Suprapubic skin (tissue), 4 donors: ENCODE measurements at regions not wholly inside any gene's neighbourhood (a gene's known extent, or its start where the extent isn't known, plus 50 kb on each side); places are given as distances from the start of the nearest gene placed in this dataset.

ENCODE experiments used
- DNase-seq, 2 donors: peaks; one replicate each; pipeline ENCODE4 v3.0.0-alpha.2; 2019; ENCODE audit warnings: low spot score in 2 of 2
- H3K27ac ChIP-seq: fragments of 200-600 bp; sonication (generic); one replicate; pipeline ENCODE4 v1.5.1; 2019
- H3K27me3 ChIP-seq: fragments of 200-600 bp; sonication (generic); one replicate; pipeline ENCODE4 v1.5.1; 2019
- H3K36me3 ChIP-seq: fragments of 200-600 bp; sonication (generic); one replicate; pipeline ENCODE4 v1.5.1; 2019
- H3K4me1 ChIP-seq: fragments of 200-600 bp; sonication (generic); one replicate; pipeline ENCODE4 v1.5.1; 2019
- H3K4me3 ChIP-seq: fragments of 200-600 bp; sonication (generic); one replicate; pipeline ENCODE4 v1.5.1; 2019; ENCODE audit warnings: mild to moderate bottlenecking
- H3K9me3 ChIP-seq: fragments of 200-600 bp; sonication (generic); one replicate; pipeline ENCODE4 v1.5.1; 2019
- EP300 ChIP-seq: sonication (generic); formaldehyde crosslinking; IDR thresholded peaks from one replicate; pipeline ENCODE4 v1.6.1; 2017; ENCODE audit warnings: antibody characterized with exemption
- POLR2A ChIP-seq, 2 donors: fragments of 450-650 bp; IDR thresholded peaks; one replicate each; pipeline ENCODE4 v1.6.1; 2017; ENCODE audit warnings: antibody characterized with exemption in 2 of 2, mild to moderate bottlenecking in 2 of 2, moderate library complexity in 2 of 2
- POLR2AphosphoS5 ChIP-seq, 3 donors: sonication (generic); formaldehyde crosslinking; IDR thresholded peaks; one replicate each; pipeline ENCODE4 v1.6.1; 2017; ENCODE audit warnings: antibody characterized with exemption in 3 of 3
- WGBS: methylation state at CpG from one replicate; pipeline ENCODE4 v1.1.5; 2018; 5-methylcytosine and 5-hydroxymethylcytosine counted together
- TF ChIP-seq, protein P1 (sequence below), 2 donors: fragments of 200-600 bp in 1 of 2; fragments of 450-650 bp in 1 of 2; sonication (generic) in 1 of 2; IDR thresholded peaks; one replicate each; pipeline ENCODE4 v1.5.1; 2016 to 2019; ENCODE audit warnings: antibody characterized with exemption in 2 of 2, mild to moderate bottlenecking in 1 of 2, moderate library complexity in 1 of 2

- Histone ChIP-seq H3K27me3 (no peaks in the 10 kb centered on the region), H3K27ac (no peak overlapping the region), H3K9me3 (no peaks in the 10 kb centered on the region), H3K4me3 (no peak overlapping the region), H3K36me3 (no peaks in the 10 kb centered on the region), H3K4me1 (peaks cover 14% of the 10 kb centered on the region)
- TF ChIP-seq EP300 (no peak), POLR2AphosphoS5 (IDR thresholded peaks at IDR 0.05) (no peak), POLR2A (IDR thresholded peaks at IDR 0.05) (no peak)
- TF ChIP-seq, protein P1, sequence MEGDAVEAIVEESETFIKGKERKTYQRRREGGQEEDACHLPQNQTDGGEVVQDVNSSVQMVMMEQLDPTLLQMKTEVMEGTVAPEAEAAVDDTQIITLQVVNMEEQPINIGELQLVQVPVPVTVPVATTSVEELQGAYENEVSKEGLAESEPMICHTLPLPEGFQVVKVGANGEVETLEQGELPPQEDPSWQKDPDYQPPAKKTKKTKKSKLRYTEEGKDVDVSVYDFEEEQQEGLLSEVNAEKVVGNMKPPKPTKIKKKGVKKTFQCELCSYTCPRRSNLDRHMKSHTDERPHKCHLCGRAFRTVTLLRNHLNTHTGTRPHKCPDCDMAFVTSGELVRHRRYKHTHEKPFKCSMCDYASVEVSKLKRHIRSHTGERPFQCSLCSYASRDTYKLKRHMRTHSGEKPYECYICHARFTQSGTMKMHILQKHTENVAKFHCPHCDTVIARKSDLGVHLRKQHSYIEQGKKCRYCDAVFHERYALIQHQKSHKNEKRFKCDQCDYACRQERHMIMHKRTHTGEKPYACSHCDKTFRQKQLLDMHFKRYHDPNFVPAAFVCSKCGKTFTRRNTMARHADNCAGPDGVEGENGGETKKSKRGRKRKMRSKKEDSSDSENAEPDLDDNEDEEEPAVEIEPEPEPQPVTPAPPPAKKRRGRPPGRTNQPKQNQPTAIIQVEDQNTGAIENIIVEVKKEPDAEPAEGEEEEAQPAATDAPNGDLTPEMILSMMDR (IDR thresholded peaks at IDR 0.05) = no peak
- 91% methylated on average over 3 of the region's 3 CpGs for WGBS
- DNase-seq = no peak
Observed at GRCh38 chr3:174444391-174444790, 414.7 kb upstream of the NAALADL2 start.

- H3K9me3 ChIP-seq = peaks cover 4% of the 10 kb centered on the region
- no peak overlapping the region for H3K4me3 ChIP-seq
- no peaks in the 10 kb centered on the region for H3K36me3 ChIP-seq
- no peaks in the 10 kb centered on the region for H3K27me3 ChIP-seq
- 96% methylated on average over 5 of the region's 5 CpGs for WGBS
- no peak overlapping the region for H3K27ac ChIP-seq
- H3K4me1 ChIP-seq = no peaks in the 10 kb centered on the region
- TF ChIP-seq EP300 = no peak
- TF ChIP-seq, protein P1 (IDR thresholded peaks at IDR 0.05) = no peak
- no peak for TF ChIP-seq POLR2AphosphoS5 (IDR thresholded peaks at IDR 0.05)
- no peak for TF ChIP-seq POLR2A (IDR thresholded peaks at IDR 0.05)
- DNase-seq = no peak
Observed at GRCh38 chr3:174457758-174458157, 401.4 kb upstream of the NAALADL2 start.

DNA sequence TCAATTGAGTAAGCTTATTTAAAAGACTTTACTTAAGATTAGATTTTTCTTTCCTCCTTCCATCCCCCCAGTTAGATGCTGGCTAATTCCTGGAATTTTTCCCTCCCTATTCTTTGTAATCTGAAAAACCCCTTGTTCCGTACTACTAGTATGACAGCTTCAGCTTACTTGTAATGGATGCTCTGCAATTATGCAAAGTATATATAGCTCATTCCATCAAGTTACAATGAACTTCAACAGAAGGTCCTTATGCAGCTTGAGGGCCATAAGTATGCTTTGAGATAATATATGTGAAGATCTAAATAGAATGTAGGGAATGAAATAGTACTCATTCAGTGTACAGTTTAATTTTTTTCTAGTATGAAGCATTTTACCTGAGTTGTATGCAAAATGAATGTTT lies 398.3 kb upstream of the NAALADL2 start:
- no peak overlapping the region for H3K4me3 ChIP-seq
- H3K27me3 ChIP-seq = no peaks in the 10 kb centered on the region
- H3K36me3 ChIP-seq = no peaks in the 10 kb centered on the region
- no peak overlapping the region for H3K27ac ChIP-seq
- H3K9me3 ChIP-seq = no peaks in the 10 kb centered on the region
- TF ChIP-seq POLR2A (IDR thresholded peaks at IDR 0.05) (no peak), POLR2AphosphoS5 (IDR thresholded peaks at IDR 0.05) (no peak), EP300 (no peak)
- TF ChIP-seq, protein P1 (IDR thresholded peaks at IDR 0.05) = no peak
- 0% methylated on average over 1 of the region's 1 CpG for WGBS
- H3K4me1 ChIP-seq = no peaks in the 10 kb centered on the region
- no peak for DNase-seq

DNA sequence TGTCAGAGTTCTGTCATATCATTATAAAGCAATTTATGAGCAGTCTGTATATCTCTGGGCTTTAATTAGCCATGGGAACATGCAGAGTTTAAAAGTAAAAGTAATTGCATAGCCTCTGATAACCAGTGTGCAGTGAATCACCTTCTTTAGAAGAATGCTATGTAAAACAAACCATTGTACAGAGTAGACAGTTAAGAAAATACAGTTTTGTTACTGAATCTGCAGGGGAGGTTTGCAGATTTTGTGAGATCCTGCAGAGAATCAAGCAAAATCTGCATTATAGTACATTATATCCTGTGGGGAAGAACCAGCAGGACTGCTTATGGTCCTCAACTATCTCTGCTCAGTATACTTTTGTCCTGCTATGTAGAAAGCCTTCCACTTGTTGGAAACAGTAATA lies 396.2 kb upstream of the NAALADL2 start:
- Histone ChIP-seq H3K27ac (no peak overlapping the region), H3K9me3 (no peaks in the 10 kb centered on the region), H3K36me3 (no peaks in the 10 kb centered on the region), H3K27me3 (no peaks in the 10 kb centered on the region), H3K4me1 (no peaks in the 10 kb centered on the region), H3K4me3 (no peak overlapping the region)
- DNase-seq = no peak
- TF ChIP-seq POLR2AphosphoS5 (IDR thresholded peaks at IDR 0.05) (no peak), EP300 (no peak), POLR2A (IDR thresholded peaks at IDR 0.05) (no peak)
- TF ChIP-seq, protein P1 (IDR thresholded peaks at IDR 0.05) = no peak

DNA sequence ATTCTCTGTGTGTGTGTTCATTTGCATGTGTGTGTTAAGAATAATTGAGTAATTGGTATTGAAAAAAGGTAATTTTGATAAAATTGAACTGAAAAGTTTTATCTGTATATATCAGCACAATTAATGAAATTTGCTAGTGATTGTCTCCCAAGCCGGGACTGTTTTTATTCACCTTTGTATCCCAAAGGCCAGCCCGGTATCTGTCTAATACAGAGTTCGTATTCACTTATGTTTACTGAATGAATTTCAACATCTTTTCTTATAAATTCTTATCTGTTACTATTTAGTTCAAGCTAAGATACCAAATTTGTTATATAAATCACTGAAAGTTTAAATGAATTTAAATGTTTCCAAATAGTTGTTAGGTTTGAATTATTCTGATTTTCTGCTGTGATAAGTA lies 394.0 kb upstream of the NAALADL2 start:
- H3K36me3 ChIP-seq = no peaks in the 10 kb centered on the region
- DNase-seq = no peak
- no peaks in the 10 kb centered on the region for H3K4me1 ChIP-seq
- WGBS = 96% methylated on average over 3 of the region's 3 CpGs
- H3K27ac ChIP-seq = no peak overlapping the region
- no peak overlapping the region for H3K4me3 ChIP-seq
- no peaks in the 10 kb centered on the region for H3K27me3 ChIP-seq
- TF ChIP-seq POLR2A (IDR thresholded peaks at IDR 0.05) = no peak
- TF ChIP-seq, protein P1 (IDR thresholded peaks at IDR 0.05) = no peak
- TF ChIP-seq EP300 = no peak
- TF ChIP-seq POLR2AphosphoS5 (IDR thresholded peaks at IDR 0.05) = no peak
- no peaks in the 10 kb centered on the region for H3K9me3 ChIP-seq
